ENCODE measurements at regions not wholly inside any gene's neighbourhood (a gene's known extent, or its start where the extent isn't known, plus 50 kb on each side); places are given as distances from the start of the nearest gene placed in this dataset.
A peak's percentile ranks its signal among the peaks of the same experiment; 100 is the strongest.

DNA sequence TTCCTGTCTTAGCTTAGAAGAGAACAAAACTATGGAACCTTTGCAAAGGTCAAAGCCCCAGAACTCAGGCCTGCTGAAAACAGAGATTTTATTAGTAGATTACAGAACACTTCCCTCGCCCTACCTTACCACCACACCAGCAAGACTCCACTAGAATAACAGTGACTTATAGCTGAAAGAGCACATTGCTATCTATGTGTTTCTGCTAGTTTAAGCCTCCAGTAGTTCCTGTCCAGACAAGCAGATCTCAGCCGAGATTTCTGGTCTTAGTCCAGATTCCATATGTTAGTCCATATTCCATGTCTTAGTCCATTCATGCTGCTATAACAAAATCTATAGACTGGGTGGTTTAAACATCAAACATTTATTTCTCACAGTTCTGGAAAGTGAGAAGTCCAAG is 412.3 kb upstream of the ID4 start:
- H3K27ac ChIP-seq: no peak overlapping the region
- intact Hi-C loops (cut with DNase I): no loop called here
- DNase-seq (no peak), ATAC-seq (no peak)
- H3K4me3 ChIP-seq: no peak overlapping the region
- no peaks in the 10 kb centered on the region for H3K36me3 ChIP-seq
- H3K4me1 ChIP-seq: no peaks in the 10 kb centered on the region
- peaks cover 3% of the 10 kb centered on the region for H3K9me3 ChIP-seq
- H3K27me3 ChIP-seq: no peaks in the 10 kb centered on the region
- TF ChIP-seq, protein P1, sequence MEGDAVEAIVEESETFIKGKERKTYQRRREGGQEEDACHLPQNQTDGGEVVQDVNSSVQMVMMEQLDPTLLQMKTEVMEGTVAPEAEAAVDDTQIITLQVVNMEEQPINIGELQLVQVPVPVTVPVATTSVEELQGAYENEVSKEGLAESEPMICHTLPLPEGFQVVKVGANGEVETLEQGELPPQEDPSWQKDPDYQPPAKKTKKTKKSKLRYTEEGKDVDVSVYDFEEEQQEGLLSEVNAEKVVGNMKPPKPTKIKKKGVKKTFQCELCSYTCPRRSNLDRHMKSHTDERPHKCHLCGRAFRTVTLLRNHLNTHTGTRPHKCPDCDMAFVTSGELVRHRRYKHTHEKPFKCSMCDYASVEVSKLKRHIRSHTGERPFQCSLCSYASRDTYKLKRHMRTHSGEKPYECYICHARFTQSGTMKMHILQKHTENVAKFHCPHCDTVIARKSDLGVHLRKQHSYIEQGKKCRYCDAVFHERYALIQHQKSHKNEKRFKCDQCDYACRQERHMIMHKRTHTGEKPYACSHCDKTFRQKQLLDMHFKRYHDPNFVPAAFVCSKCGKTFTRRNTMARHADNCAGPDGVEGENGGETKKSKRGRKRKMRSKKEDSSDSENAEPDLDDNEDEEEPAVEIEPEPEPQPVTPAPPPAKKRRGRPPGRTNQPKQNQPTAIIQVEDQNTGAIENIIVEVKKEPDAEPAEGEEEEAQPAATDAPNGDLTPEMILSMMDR (IDR thresholded peaks at IDR 0.05): no peak

DNA sequence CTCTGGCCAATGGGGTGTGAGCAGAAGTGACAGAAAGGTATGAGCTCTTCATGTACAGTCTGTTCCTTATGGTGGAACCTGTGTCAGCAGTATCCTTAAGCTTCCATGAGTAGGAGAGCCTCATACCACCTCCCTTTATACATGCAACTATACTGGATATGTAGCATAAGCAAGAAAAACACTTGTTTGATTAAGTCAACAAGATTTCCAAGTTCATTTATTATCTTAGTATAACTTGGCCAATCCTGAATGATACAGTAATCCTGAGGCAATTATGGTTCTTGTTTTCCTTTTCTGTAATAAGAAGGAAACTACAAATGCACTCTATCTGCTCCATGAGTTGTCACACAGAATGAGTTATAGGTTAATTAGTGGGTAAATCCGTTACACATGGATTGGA is 409.6 kb upstream of the ID4 start:
- Histone ChIP-seq H3K36me3 (no peaks in the 10 kb centered on the region), H3K27me3 (no peaks in the 10 kb centered on the region), H3K4me1 (no peaks in the 10 kb centered on the region), H3K27ac (no peak overlapping the region), H3K4me3 (no peak overlapping the region), H3K9me3 (peaks cover 3% of the 10 kb centered on the region)
- DNase-seq (no peak), ATAC-seq (no peak)
- intact Hi-C loops (cut with DNase I): no loop called here
- TF ChIP-seq, protein P1 (IDR thresholded peaks at IDR 0.05): no peak

DNA sequence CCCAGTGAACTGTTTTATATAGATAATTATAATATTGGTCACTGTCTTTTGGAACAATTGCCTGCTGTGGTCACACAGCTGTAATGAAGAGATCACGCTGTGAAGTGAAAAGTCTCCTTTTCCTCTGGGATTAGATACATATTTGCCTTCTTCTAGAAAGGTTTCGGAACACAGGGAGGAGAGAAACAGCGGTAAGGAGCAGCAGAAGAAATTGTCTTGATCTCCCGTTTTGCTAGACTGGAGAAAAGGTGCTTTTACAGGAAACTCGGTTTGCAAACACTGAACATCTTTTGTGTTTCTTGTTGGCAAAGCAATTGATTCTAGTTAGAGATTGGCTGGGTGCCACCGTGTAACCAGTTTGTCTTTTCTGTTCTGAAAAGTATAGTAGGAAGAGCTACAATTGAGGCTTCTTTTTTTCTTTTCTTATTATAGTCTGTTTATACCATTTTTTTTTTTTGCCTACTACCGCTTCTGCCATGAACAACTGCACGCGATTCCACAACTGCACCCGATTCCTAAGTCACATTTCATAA is 404.1 kb upstream of the ID4 start:
- no peak for DNase-seq
- H3K4me3 ChIP-seq: no peak overlapping the region

DNA sequence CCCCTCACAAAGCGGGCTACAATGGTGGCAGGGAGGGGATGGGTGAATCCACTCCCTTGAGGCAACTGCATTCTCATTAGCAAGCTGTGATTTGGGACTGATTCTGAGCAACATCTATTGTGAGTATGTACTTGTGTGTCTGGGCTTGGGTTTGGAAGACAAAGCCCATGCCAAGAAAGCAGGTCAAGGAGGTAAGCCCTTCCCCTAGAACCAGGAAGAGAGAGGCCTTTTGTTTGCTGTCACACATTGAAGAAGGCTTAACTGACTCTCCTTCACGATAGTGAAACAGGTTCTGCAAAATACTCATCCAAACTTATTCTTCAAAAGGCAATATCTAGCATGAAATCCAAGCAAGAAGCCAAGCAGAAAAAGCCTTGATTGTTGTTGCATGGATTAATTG is 403.1 kb upstream of the ID4 start:
- Histone ChIP-seq H3K4me1 (no peaks in the 10 kb centered on the region), H3K4me3 (no peak overlapping the region), H3K9me3 (no peaks in the 10 kb centered on the region), H3K27me3 (no peaks in the 10 kb centered on the region), H3K36me3 (no peaks in the 10 kb centered on the region), H3K27ac (no peak overlapping the region)
- intact Hi-C loops (cut with DNase I): no loop called here
- DNase-seq (no peak), ATAC-seq (peak; percentile 52)
- TF ChIP-seq, protein P1 (IDR thresholded peaks at IDR 0.05): no peak

More for the DNA sequence above, 404.1 kb upstream of the ID4 start:
- no peaks in the 10 kb centered on the region for H3K27me3 ChIP-seq
- TF ChIP-seq, protein P1 (IDR thresholded peaks at IDR 0.05): no peak
- H3K36me3 ChIP-seq: no peaks in the 10 kb centered on the region
- no peak for ATAC-seq
- H3K4me1 ChIP-seq: no peaks in the 10 kb centered on the region
- peaks cover 2% of the 10 kb centered on the region for H3K9me3 ChIP-seq
- intact Hi-C loops (cut with DNase I): no loop called here
- no peak overlapping the region for H3K27ac ChIP-seq

DNA sequence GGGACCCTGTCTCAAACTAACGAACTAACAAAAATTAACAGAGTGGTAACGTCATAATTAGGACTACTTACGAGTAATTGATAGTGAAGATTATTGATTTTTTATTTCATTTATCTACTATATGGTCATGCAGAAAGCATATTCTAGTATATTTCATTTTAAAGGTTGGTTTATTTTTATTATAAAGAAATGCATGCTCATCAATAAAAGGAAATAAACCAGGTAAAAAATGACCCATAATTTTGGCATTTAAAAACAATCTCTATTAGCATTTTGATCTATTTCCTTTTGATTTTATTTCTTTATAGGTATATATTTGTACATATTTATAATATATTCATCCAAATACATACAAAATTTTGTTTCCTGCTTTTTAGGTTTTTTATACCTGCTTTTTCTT is 401.4 kb upstream of the ID4 start:
- Histone ChIP-seq H3K27me3 (no peaks in the 10 kb centered on the region), H3K4me3 (no peak overlapping the region), H3K4me1 (no peaks in the 10 kb centered on the region), H3K9me3 (no peaks in the 10 kb centered on the region), H3K36me3 (no peaks in the 10 kb centered on the region), H3K27ac (no peak overlapping the region)
- intact Hi-C loops (cut with DNase I): no loop called here
- no peak for ATAC-seq
- DNase-seq: no peak
- TF ChIP-seq, protein P1 (IDR thresholded peaks at IDR 0.05): no peak
